ENCODE measurements at regions not wholly inside any gene's neighbourhood (a gene's known extent, or its start where the extent isn't known, plus 50 kb on each side); places are given as distances from the start of the nearest gene placed in this dataset.
"Not testable (repeated sequence)": the region's sequence is repeated elsewhere in the genome, so short reads cannot be mapped to it uniquely, and the experiment has no call there.

GRCh38 chr3:82198009-82198408, 436.6 kb upstream of the GBE1 start:
- H3K9me3 ChIP-seq (ENCODE audit: low read length) = no peaks in the 10 kb centered on the region
- H3K4me3 ChIP-seq (ENCODE audit: low read length) = no peak overlapping the region
- no peaks in the 10 kb centered on the region for H3K36me3 ChIP-seq (ENCODE audit: insufficient read depth, low read length)
- no peaks in the 10 kb centered on the region for H3K4me1 ChIP-seq (ENCODE audit: insufficient read depth, low read length)
- no peak overlapping the region for H2AFZ ChIP-seq (ENCODE audit: low read depth, low read length)
- no peaks in the 10 kb centered on the region for H3K27me3 ChIP-seq (ENCODE audit: insufficient read depth, low read length)

GRCh38 chr3:82196645-82197044, 435.2 kb upstream of the GBE1 start:
- Histone ChIP-seq H3K36me3 (ENCODE audit: insufficient read depth, low read length) (no peaks in the 10 kb centered on the region), H3K4me1 (ENCODE audit: insufficient read depth, low read length) (no peaks in the 10 kb centered on the region), H3K4me3 (ENCODE audit: low read length) (no peak overlapping the region), H3K9me3 (ENCODE audit: low read length) (no peaks in the 10 kb centered on the region), H2AFZ (ENCODE audit: low read depth, low read length) (no peak overlapping the region), H3K27me3 (ENCODE audit: insufficient read depth, low read length) (no peaks in the 10 kb centered on the region)

GRCh38 chr3:82194870-82195269, 433.4 kb upstream of the GBE1 start:
- Histone ChIP-seq H3K27me3 (ENCODE audit: insufficient read depth, low read length) (no peaks in the 10 kb centered on the region), H3K4me1 (ENCODE audit: insufficient read depth, low read length) (no peaks in the 10 kb centered on the region), H3K9me3 (ENCODE audit: low read length) (no peaks in the 10 kb centered on the region), H3K4me3 (ENCODE audit: low read length) (no peak overlapping the region), H3K36me3 (ENCODE audit: insufficient read depth, low read length) (no peaks in the 10 kb centered on the region), H2AFZ (ENCODE audit: low read depth, low read length) (no peak overlapping the region)

- H3K9me3 ChIP-seq (ENCODE audit: low read length) = no peaks in the 10 kb centered on the region
- no peak overlapping the region for H3K4me3 ChIP-seq (ENCODE audit: low read length)
- no peak overlapping the region for H2AFZ ChIP-seq (ENCODE audit: low read depth, low read length)
- peaks cover 4% of the 10 kb centered on the region for H3K4me1 ChIP-seq (ENCODE audit: insufficient read depth, low read length)
- H3K27me3 ChIP-seq (ENCODE audit: insufficient read depth, low read length) = no peaks in the 10 kb centered on the region
- no peaks in the 10 kb centered on the region for H3K36me3 ChIP-seq (ENCODE audit: insufficient read depth, low read length)
Measured at GRCh38 chr3:82186017-82186416, 424.6 kb upstream of the GBE1 start.

GRCh38 chr3:82179291-82179690, 417.8 kb upstream of the GBE1 start:
- Histone ChIP-seq H3K4me1 (ENCODE audit: insufficient read depth, low read length) (no peaks in the 10 kb centered on the region), H3K36me3 (ENCODE audit: insufficient read depth, low read length) (no peaks in the 10 kb centered on the region), H2AFZ (ENCODE audit: low read depth, low read length) (no peak overlapping the region), H3K27me3 (ENCODE audit: insufficient read depth, low read length) (no peaks in the 10 kb centered on the region), H3K4me3 (ENCODE audit: low read length) (no peak overlapping the region), H3K9me3 (ENCODE audit: low read length) (no peaks in the 10 kb centered on the region)

- no peaks in the 10 kb centered on the region for H3K36me3 ChIP-seq (ENCODE audit: insufficient read depth, low read length)
- no peaks in the 10 kb centered on the region for H3K9me3 ChIP-seq (ENCODE audit: low read length)
- no peaks in the 10 kb centered on the region for H3K27me3 ChIP-seq (ENCODE audit: insufficient read depth, low read length)
- H2AFZ ChIP-seq (ENCODE audit: low read depth, low read length) = no peak overlapping the region
- H3K4me1 ChIP-seq (ENCODE audit: insufficient read depth, low read length) = no peaks in the 10 kb centered on the region
- no peak overlapping the region for H3K4me3 ChIP-seq (ENCODE audit: low read length)
Measured at GRCh38 chr3:82178291-82178690, 416.8 kb upstream of the GBE1 start.

GRCh38 chr3:82177774-82178173, 416.3 kb upstream of the GBE1 start:
- no peaks in the 10 kb centered on the region for H3K9me3 ChIP-seq (ENCODE audit: low read length)
- H3K4me1 ChIP-seq (ENCODE audit: insufficient read depth, low read length) = no peaks in the 10 kb centered on the region
- no peak overlapping the region for H3K4me3 ChIP-seq (ENCODE audit: low read length)
- no peaks in the 10 kb centered on the region for H3K27me3 ChIP-seq (ENCODE audit: insufficient read depth, low read length)
- H2AFZ ChIP-seq (ENCODE audit: low read depth, low read length) = no peak overlapping the region
- H3K36me3 ChIP-seq (ENCODE audit: insufficient read depth, low read length) = no peaks in the 10 kb centered on the region

GRCh38 chr3:82165266-82165665, 403.8 kb upstream of the GBE1 start:
- Histone ChIP-seq H2AFZ (ENCODE audit: low read depth, low read length) (no peak overlapping the region), H3K36me3 (ENCODE audit: insufficient read depth, low read length) (no peaks in the 10 kb centered on the region), H3K4me3 (ENCODE audit: low read length) (no peak overlapping the region), H3K4me1 (ENCODE audit: insufficient read depth, low read length) (no peaks in the 10 kb centered on the region), H3K9me3 (ENCODE audit: low read length) (no peaks in the 10 kb centered on the region), H3K27me3 (ENCODE audit: insufficient read depth, low read length) (no peaks in the 10 kb centered on the region)

GRCh38 chr3:82163907-82164520, 402.6 kb upstream of the GBE1 start:
- Histone ChIP-seq H2AFZ (ENCODE audit: low read depth, low read length) (no peak overlapping the region), H3K9me3 (ENCODE audit: low read length) (no peaks in the 10 kb centered on the region), H3K4me1 (ENCODE audit: insufficient read depth, low read length) (no peaks in the 10 kb centered on the region), H3K27me3 (ENCODE audit: insufficient read depth, low read length) (no peaks in the 10 kb centered on the region), H3K4me3 (ENCODE audit: low read length) (no peak overlapping the region), H3K36me3 (ENCODE audit: insufficient read depth, low read length) (no peaks in the 10 kb centered on the region)

GRCh38 chr3:82157952-82158351, 396.5 kb upstream of the GBE1 start:
- Histone ChIP-seq H3K27me3 (ENCODE audit: insufficient read depth, low read length) (no peaks in the 10 kb centered on the region), H2AFZ (ENCODE audit: low read depth, low read length) (no peak overlapping the region), H3K9me3 (ENCODE audit: low read length) (no peaks in the 10 kb centered on the region), H3K4me3 (ENCODE audit: low read length) (no peak overlapping the region), H3K36me3 (ENCODE audit: insufficient read depth, low read length) (no peaks in the 10 kb centered on the region), H3K4me1 (ENCODE audit: insufficient read depth, low read length) (no peaks in the 10 kb centered on the region)

GRCh38 chr3:82153892-82154291, 392.4 kb upstream of the GBE1 start:
- not testable (repeated sequence) for H2AFZ ChIP-seq (ENCODE audit: low read depth, low read length); H3K9me3 ChIP-seq (ENCODE audit: low read length); H3K4me1 ChIP-seq (ENCODE audit: insufficient read depth, low read length); H3K4me3 ChIP-seq (ENCODE audit: low read length); H3K36me3 ChIP-seq (ENCODE audit: insufficient read depth, low read length); H3K27me3 ChIP-seq (ENCODE audit: insufficient read depth, low read length)

- H3K4me3 ChIP-seq (ENCODE audit: low read length) = no peak overlapping the region
- no peaks in the 10 kb centered on the region for H3K27me3 ChIP-seq (ENCODE audit: insufficient read depth, low read length)
- no peaks in the 10 kb centered on the region for H3K36me3 ChIP-seq (ENCODE audit: insufficient read depth, low read length)
- no peak overlapping the region for H2AFZ ChIP-seq (ENCODE audit: low read depth, low read length)
- no peaks in the 10 kb centered on the region for H3K4me1 ChIP-seq (ENCODE audit: insufficient read depth, low read length)
- no peaks in the 10 kb centered on the region for H3K9me3 ChIP-seq (ENCODE audit: low read length)
Measured at GRCh38 chr3:82145742-82146141, 384.3 kb upstream of the GBE1 start.

- no peak overlapping the region for H3K4me3 ChIP-seq (ENCODE audit: low read length)
- H3K27me3 ChIP-seq (ENCODE audit: insufficient read depth, low read length) = no peaks in the 10 kb centered on the region
- H3K4me1 ChIP-seq (ENCODE audit: insufficient read depth, low read length) = no peaks in the 10 kb centered on the region
- no peaks in the 10 kb centered on the region for H3K9me3 ChIP-seq (ENCODE audit: low read length)
- no peaks in the 10 kb centered on the region for H3K36me3 ChIP-seq (ENCODE audit: insufficient read depth, low read length)
- H2AFZ ChIP-seq (ENCODE audit: low read depth, low read length) = no peak overlapping the region
Measured at GRCh38 chr3:82144811-82145210, 383.4 kb upstream of the GBE1 start.

GRCh38 chr3:82143661-82144412, 382.4 kb upstream of the GBE1 start:
- H2AFZ ChIP-seq (ENCODE audit: low read depth, low read length) = no peak overlapping the region
- H3K9me3 ChIP-seq (ENCODE audit: low read length) = peaks cover 4% of the 10 kb centered on the region
- H3K4me1 ChIP-seq (ENCODE audit: insufficient read depth, low read length) = no peaks in the 10 kb centered on the region
- no peak overlapping the region for H3K4me3 ChIP-seq (ENCODE audit: low read length)
- no peaks in the 10 kb centered on the region for H3K27me3 ChIP-seq (ENCODE audit: insufficient read depth, low read length)
- no peaks in the 10 kb centered on the region for H3K36me3 ChIP-seq (ENCODE audit: insufficient read depth, low read length)
